ENCODE measurements at regions not wholly inside any gene's neighbourhood (a gene's known extent, or its start where the extent isn't known, plus 50 kb on each side); places are given as distances from the start of the nearest gene placed in this dataset.
"Not testable (repeated sequence)": the region's sequence is repeated elsewhere in the genome, so short reads cannot be mapped to it uniquely, and the experiment has no call there.

DNA sequence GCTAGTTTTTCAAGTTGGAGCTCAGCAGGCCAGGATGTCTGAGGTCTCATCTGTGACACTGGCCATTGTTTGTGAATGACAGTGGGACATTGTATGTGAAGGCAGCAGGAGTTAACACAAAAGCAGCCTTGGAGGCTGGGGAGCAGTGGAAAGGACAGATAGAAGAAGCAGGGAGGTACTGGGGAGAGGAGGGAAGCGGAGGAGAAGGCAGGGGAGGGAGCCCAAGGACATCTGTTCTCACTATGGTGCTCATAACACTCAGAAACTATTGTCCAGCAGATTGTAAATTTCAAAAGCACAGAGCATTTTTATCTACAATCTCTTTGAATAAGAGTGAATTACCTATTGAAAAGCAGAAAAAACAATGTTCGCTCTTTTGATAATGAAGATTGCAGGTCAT is 253.6 kb upstream of the DIPK2B start:
- no peak for DNase-seq

DNA sequence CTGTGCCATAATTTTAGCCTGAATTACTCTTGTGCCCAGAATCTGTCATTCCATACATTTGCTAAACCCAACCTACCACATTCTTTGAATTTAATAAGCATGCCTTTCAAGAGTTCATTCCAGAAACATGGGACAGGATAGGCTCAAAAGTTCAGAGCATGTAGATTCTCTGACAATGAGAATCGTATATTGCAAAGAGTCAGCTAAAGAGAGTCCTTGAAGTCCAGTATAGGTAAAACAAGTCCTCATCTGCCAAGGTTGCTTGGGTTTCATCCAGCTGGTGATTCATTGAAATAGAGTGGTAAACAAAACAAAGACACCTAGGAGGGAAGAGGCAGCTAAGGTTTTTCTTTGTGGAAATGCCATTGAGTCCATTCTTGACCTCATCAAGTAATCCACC is 249.3 kb upstream of the DIPK2B start:
- no peak for DNase-seq

DNA sequence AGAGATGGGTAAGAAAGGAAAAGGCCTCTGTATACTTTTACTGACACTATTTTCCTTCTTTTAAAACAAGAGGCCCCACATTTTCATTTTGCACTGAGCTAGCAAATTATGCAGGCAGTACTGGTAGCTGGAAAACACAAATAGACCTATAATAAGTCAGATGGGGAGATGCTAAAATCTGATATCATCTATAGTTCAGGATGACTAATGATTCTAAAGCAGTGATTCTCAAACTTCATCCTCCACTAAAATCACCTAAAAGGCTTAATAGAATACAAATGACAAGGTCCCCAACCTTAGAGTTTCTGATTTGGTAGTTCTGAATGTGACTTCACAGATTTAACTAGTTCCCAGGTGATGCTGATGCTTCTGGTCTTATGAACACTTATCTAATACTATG is 247.3 kb upstream of the DIPK2B start:
- DNase-seq, result no peak

DNA sequence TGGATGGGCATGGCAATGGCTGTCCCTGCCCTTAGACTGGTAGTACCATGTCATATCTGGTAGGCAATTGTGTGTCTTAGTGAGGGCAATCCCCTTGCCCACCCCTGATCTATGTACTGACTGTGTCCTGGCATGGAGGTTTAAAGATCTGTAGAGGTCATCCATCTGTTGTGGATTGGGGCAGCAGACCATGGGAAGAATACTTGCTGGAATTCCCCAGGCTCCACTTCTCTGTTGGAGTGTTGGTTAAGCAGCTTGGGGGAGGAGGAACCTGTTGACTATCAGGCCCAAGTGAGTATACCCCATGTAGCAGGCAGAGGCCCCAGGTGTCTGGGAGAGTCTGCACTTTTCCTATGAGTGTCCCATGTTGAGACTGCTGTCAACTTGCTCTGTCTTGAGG is 246.7 kb upstream of the DIPK2B start:
- no peak for DNase-seq

DNA sequence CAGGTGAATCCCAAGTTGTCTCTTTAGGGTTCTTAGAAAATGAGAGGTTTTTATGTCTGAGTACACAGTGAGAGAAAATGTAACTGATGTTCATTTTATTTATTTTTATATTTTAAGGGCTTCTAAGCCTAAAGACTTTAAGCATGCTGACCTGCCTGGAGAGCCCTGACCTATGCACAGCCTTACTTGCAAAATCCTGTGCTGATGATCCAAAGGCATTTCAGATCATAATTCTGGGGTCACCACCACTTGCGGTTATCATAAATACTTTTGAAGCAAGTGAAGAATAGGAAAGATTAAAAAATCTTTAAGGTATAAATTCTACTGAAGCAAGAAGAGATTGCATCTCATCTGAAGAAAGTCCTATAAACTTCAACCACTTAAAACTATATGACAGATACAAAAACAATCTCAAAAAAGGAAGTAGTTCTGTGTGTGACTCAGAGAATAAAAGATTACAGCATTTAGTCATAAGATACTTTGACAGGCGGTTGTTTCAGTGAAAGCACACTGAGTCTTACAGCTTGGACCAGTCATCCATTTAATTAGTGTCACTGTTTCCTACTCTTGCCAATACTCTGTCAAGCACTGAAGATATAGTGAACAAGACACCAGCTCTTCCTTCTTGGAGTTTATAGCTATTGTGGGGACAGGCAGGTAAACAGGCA is 245.2 kb upstream of the DIPK2B start:
- peak; percentile 68 for DNase-seq

DNA sequence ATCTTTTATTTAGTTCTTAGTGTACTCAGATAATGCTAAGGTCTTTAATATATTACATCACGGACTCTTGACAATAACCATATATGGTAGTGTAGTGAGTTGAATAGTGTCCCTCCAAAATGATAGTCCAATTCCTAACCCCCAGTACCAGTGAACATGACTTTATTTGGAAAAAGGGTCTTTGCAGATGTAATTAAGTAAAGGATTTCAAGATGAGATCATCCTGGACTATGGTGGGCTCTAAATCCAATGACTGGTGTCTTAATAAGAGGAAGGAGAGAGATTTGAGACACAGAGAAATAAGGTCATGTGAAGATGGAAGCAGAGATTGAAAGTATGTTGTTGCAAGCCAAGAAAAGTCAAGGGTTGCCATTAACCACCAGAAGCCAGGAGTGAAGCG is 236.5 kb upstream of the DIPK2B start:
- no peak for DNase-seq

DNA sequence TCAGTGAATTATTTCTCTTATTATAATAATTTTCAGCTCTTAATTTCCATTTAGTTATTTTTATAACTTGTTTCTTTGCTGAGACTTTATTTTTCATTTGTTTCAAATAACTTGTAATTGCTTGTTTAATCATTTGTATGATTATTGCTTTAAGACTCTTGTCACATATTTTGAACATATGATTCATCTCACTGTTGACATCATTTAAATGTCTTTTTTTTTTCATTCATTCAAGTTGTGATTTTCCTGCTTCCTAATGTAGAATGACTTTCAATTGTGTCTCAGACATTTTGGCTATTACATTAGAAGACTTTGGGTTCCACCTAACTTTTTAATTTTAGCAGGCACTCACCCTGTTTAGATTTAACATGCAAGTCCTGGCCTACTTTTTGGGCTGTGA is 234.8 kb upstream of the DIPK2B start:
- DNase-seq, result no peak

DNA sequence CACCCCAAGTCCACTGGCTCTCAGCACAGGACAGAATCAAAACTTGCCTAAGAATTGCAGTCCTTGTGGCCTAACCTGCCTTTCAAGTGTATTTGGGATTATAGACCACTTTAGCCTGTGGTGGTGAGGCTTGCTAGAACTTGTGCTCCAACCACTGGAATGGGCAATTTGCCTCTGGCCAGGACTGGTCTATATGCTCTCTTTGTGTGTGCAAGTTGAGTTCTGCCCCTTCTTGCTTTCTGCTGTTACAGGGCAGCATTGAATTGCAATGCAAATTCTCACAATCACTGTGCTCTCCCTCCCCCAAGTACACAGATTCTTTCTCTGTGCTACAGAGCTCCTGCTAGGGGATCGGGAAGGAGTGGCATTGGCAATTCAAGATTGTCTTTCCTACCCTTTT is 233.6 kb upstream of the DIPK2B start:
- DNase-seq, result no peak

DNA sequence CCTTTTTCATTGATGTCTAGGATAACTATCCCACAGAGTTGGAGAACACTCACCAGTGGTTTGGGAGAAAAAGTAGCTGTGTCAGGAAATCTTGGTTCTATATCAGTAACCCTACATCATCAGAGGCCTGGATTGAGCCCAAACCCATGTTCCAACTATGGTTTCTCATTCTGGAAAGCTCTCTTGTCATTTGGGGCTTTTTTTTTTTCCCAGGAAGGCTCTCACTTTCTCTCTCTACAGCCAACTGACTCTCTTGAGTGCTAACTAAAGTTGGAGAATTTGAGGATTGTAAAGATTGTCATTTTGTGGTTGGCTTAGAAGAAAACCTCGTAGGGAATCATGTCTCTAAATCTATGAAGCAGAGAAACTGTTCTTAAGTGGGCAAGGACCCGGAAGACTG is 228.2 kb upstream of the DIPK2B start:
- DNase-seq, result no peak

DNA sequence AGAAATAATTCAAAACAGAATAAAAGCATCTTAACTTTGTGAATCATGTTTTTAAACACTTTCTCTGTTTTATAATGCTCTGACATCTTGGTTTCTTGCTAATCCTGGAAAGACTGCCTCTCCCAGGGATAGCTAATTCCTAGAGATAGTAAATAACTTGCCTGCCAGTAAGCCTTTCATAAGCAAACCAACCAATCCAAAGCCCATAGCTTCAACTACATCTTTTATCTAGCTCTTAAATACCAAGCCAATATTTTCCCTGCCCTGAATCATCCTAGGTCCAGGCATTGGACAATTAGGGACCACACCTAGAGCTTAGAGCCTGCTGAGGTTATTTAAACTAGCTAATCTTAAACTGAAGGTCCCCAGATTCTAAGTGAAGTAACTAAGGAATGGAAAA is 223.7 kb upstream of the DIPK2B start:
- DNase-seq, result no peak

DNA sequence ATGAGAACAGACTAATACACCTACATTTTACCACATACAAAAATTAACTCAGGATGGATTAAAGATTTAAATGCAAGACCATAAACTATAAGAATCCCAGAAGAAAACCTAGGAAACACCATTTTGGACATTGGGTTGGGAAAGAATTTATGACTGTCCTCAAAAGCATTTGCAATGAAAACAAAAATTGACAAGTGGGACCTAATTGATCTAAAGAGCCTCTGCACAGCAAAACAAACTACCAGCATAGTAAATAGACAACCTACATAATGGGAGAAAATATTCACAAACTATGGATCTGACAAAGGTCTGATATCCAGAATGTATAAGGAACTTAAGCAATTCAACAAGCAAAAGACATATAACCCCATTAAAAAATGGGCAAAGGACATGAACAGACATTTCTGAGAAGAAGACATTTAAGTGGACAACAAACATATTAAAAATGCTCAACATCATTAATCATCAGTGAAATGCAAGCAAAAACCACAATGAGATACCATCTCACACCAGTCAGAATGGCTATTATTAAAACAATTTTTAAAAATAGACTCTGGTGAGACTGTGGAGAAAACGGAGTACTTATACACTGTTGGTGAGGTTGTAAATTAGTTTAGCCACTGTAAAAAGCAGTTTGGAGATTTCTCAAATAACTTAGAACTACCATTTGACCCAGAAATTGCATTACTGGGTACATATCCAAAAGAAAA is 221.7 kb upstream of the DIPK2B start:
- DNase-seq, result no peak

DNA sequence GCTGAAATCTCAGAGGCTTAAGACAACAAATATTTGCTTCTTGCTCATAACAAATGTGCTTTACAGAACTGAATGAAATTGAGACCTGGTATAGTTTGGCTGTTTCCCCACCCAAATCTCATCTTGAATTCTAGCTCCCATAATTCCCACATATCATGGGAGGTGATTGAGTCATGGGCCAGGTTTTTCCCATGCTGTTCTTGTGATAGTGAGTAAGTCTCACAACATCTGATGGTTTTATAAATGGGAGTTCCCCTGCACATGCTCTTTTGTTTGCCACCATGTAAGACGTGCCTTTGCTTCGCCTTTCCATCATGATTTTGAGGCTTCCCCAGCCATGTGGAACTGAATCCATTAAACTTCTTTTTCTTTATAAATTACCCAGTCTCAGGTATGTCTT is 221.1 kb upstream of the DIPK2B start:
- no peak for DNase-seq

DNA sequence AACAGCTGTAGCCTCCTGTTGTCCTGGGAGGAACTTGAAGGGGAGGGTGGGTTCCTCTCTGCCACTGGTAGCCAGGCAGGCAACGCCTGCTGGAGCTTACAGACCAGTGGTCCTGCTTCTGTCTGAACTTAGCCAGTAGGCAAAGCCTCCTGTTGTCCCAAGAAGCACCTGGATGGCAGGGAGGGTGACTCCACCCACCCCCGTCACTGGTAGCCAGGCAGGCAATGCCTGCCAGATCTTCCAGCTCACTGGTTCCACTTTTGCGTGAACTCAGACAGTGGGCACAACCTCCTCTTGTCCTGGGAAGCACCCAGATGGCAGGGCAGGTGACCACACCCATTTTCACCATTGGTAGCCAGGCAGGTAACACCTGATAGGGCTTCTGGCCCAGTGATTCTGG is 203.5 kb upstream of the DIPK2B start:
- DNase-seq, result no peak

DNA sequence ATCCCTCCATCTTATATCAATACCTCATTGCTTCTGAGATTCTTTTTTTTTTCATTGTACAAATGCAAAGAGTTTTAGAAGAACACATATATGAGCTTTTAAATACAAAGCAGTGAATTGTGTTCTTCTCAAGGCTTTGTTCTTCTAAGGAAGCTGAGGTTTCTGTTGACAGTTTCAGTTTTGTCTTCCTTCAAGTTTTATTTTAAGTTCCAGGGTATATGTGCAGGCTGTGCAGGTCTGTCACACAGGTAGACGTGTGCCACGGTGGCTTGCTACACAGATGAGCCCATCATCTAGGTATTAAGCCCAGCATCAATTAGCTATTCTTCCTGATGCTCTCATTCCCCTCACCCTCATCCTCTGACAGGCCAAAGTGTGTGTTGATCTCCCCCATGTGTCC is 201.2 kb upstream of the DIPK2B start:
- no peak for DNase-seq

DNA sequence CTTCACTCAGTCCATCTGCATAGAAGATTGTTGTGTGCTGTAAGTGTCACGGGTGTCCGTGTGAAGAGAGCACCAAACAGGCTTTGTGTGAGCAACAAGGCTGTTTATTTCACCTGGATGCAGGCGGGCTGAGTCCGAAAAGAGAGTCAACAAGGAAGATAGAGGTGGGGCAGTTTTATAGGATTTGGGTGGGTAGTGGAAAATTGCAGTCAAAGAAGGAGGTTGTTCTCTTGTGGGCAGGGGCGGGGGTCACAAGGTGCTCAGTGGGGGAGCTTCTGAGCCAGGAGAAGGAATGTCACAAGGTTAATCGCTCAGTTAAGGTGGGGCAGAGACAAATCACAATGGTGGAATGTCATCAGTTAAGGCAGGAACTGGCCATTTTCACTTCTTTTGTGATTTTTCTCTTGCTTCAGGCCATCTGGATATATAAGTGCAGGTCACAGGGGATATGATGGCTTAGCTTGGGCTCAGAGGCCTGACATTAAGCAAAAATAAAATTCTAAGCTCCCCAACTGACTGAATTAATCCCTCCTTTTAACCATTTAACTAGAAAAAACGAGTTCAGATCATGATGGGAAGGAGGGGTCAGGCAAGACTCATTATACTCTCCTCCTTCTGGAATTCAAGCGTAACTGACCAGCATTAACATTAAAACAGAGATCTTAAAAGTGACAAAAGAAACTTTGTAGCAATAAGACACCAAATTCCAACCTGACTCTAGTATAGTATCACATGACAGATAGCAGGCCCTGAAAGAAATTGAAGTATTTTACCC is 200.5 kb upstream of the DIPK2B start:
- not testable (repeated sequence) for DNase-seq

DNA sequence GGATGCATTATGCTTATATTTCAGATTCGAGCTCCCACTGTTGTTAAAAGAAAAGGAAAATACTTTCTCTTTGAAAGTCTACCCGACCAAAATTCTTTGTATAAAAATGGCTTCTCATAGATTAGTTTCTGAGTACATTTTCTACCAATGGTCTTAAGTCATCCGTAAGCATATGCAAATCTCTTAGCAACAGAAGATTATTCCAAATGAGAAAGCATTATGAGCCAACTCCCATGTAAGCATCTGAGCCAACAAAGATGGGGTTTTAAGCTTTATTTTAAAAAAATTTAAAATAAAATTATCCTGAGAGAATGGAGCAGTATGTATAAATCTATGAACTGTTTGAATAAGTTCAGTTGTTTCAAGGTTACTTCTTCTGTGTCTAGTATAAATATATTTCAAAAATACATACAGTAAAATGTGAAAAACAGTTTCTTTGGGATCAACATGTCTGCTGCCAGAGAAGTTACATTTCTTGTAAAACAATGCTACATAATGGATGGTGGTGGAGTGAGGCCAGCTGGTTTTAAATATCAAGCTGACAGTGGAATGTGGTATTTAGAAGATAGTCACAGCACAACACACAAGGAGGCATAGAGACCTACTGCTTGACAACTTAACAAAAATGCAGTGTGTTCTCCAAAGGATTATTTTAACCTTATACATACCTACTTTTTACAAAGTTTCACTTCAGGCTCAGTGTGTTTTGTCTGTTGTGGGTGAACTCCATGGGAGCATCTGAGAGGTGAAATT is 199.5 kb upstream of the DIPK2B start:
- no peak for DNase-seq

DNA sequence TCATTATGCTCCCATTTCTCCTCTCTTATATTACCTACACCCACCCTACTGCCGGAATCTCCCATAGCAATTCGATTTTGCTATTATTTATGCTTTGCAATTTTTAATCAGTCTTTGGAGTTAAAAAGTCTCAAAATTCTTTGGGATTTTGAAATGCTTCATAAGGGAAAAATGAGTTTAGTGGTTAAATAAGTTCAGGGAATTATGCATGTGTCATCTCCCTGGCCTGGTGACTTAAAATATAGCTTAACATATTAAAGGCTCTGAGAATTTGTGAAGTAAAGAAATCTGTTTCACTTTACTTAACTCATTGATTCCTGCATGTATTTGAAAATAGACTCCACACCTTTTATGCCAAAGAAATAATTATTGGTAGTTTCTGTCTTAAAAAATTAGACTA is 185.1 kb upstream of the DIPK2B start:
- no peak for DNase-seq

DNA sequence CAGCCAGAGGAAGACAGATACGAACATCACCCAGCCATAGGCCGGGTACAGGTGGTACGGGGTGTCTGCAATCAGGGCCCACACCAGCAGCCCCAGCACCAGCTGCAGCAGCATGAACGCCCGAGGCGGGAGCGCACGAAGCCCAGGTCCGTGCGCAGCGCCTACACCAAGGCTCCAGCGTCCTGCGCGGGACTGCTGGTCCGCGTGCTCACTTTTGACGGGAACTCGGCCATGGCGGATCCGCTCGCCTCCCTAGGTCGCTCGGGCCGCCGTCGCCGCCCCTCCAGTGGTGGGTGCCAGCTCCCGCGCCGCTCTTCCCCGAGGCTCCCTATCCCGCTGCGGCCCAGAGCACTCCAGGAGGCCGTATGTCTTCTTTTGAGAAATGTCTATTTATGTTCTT is 181.2 kb upstream of the DIPK2B start:
- DNase-seq, result no peak

DNA sequence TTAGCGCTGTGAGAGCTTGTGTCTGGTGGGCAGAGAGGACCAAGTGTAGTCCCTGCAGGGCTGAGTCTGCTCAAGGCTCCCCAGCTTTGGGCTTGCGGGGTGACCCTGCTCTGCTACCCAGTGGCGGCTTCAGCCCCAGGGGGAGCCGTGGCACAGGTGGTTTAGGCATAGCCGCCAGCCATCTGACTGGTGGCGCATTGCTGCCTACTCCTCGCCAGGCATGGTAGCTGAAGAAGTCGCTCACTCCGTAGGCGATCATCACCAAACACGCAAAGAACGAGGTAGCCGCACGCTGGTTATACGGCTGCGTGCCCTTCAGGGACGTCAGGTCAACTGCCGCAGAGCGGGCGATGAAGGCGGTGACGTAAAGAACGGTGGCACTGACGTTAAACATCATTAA is 180.7 kb upstream of the DIPK2B start:
- DNase-seq, result no peak

DNA sequence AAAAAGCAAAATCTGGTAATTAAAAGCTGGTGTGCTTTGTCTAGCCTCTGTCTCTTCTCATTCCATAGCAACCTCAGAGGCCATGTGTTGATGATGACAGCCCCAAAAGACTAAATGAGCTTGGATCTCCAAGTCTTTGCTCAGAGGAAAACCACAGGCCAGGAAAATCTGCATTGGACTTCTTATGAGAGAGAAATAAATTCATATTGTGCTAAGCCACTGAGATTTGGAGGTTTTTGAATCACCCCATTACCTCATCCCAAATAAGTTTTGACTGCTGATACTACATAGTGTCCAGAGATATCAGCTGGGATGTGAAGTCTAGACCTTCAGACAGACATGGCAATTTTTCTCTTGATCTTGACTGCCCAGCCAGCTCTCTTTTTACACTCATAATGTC is 178.6 kb upstream of the DIPK2B start:
- DNase-seq, result no peak

DNA sequence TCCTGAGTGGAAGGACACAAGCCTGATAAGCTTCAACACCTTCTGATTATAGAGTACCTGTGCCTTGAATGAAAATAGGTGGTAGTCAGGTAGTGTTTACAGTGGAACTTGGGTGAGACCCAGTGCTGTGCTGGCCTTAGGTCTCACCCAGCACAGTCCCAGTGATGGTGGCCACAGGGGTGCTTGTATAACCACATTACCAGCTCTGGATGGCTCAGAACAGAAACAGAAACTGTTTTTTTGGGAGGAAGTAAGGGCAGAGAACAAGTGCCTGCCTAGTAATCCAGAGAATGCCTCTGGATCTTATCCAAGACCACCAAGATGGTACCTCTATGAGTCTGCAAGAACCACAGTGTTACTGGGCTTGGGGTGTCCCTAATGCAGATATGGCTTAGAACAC is 171.5 kb upstream of the DIPK2B start:
- no peak for DNase-seq

DNA sequence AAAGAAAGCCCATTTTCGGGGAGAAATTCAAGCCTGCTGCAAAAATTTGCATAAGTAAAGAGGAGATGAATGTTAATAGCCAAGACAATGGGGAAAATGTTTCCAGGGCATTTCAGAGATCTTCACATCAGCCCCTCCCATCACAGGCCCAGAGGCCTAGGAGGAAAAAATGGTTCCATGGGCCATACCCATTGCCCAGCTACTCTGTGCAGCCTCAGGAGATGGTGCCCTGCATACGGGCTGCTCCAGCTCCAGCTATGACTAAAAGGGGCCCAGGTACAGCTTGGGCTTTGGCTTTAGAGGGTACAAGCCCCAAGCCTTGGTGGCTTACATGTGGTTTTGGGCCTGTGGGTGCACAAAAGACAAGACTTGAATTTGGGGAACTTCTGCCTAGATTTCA is 168.0 kb upstream of the DIPK2B start:
- DNase-seq, result no peak

DNA sequence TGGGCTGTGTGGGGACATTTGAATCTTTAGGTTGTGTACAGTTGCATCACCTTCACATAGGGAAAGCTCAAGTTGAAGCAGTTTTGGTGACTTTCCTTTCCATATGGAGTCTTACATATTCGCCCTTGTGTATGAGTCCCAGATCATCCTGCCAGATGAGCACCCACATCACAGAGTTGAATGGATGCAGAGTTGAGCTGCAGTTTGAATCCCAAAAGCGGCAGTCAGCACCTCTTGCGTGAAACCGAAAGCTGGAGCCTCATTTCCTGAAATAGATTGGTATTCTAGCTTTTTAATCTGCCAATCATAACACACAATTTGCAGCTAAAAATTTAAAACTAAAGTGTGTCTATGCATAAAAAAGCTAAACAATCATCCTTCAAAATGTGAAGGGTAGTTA is 162.9 kb upstream of the DIPK2B start:
- no peak for DNase-seq

Data from dermis blood vessel endothelial cell (primary cell).